ENCODE measurements at regions not wholly inside any gene's neighbourhood (a gene's known extent, or its start where the extent isn't known, plus 50 kb on each side); places are given as distances from the start of the nearest gene placed in this dataset.

GRCh38 chr5:52481201-52481600 lies 306.5 kb upstream of the ITGA1 start:
- TF ChIP-seq CTCF (IDR thresholded peaks at IDR 0.05; ENCODE audit: low read depth, low read length) = no peak
- H3K4me3 ChIP-seq (replicated peaks in 1 of 2; ENCODE audit: low read depth in 2 of 2, low read length in 2 of 2) = no peak overlapping the region
- no peak for DNase-seq (ENCODE audit: low read depth in 2 of 2)

DNA sequence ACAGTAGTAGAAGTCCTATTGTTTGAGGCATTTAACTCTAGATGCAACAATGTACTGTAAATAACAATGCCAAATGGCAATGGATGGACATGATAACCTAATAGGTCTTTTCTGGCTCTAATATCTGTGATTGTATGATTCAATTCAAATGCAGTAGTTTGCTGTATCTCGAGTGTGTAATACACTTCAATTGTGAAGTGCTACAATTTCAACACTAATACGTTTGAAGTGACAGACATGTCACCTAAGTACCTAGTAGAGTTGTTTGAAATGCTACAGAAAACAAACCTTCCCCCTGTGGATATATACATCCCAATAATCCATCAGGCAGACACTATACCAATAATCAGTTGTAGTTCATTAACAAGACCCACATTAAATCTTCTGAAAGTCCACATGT lies 305.9 kb upstream of the ITGA1 start:
- H3K4me3 ChIP-seq (replicated peaks in 1 of 2; ENCODE audit: low read depth in 2 of 2, low read length in 2 of 2) = no peak overlapping the region
- TF ChIP-seq CTCF (IDR thresholded peaks at IDR 0.05; ENCODE audit: low read depth, low read length) = no peak
- no peak for DNase-seq (ENCODE audit: low read depth in 2 of 2)

DNA sequence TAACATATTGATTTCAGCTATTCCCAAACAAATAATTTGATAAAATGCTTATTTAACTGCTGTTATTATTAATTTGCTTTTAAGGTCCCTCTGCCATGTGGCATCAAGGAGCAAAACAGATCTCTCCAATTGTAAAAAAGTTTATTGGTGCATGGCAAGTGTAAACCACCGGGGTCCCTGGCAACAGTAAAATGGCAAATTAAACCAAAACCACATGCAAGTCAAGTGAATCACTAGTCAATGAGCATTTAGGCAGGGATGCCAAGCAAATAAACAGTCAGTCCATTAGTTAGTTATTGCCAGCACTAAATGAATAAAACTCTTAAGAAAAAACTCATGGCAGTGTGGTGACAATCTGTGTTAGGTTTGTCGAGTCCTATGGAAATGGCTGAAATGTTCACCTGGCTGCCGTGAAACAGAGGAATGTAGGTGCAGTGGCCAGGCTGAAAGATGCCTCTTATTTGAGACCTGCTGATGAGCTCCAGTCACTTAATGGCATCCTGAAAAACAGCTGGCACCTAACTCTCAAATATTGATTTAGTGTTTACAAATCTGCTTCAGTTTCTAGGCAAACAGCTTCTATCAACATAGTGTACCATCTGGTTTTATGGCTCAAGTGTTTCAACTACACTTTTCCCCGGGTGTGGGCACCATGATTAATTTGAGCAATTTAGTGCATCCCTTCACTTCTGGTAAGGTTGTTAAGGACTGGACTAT lies 296.5 kb upstream of the ITGA1 start:
- H3K4me3 ChIP-seq (replicated peaks in 1 of 2; ENCODE audit: low read depth in 2 of 2, low read length in 2 of 2) = no peak overlapping the region
- no peak for TF ChIP-seq CTCF (IDR thresholded peaks at IDR 0.05; ENCODE audit: low read depth, low read length)
- DNase-seq (ENCODE audit: low read depth in 2 of 2) = no peak

GRCh38 chr5:52491818-52492217 lies 295.9 kb upstream of the ITGA1 start:
- DNase-seq (ENCODE audit: low read depth in 2 of 2) = no peak
- no peak for TF ChIP-seq CTCF (IDR thresholded peaks at IDR 0.05; ENCODE audit: low read depth, low read length)
- no peak overlapping the region for H3K4me3 ChIP-seq (replicated peaks in 1 of 2; ENCODE audit: low read depth in 2 of 2, low read length in 2 of 2)

DNA sequence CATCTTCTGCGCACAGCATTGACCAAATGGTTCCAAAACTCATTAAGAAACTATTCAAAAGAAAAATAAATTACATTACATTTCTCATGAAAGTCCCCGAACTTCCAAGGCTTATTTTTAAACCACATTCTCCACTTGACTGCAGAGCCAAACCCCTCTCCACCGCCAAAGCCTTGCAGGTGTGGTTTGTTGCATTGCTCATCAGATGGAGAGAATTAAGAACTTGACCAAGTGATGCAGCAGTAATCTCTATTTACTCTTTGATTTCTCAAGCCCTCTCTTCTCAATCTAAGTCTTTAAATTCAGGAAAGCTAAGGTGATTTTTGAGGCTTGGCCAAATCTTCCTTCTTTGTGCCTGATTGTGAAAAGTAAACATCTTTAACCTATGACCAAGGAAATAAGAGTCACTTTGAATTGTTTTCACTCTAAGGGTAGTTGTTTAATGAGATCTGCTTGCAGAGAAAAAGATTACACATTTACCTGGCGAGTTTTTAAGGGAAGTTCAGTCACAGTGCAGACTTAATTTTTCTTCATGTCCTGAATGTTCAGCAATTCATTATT lies 290.5 kb upstream of the ITGA1 start:
- TF ChIP-seq CTCF (IDR thresholded peaks at IDR 0.05; ENCODE audit: low read depth, low read length) = no peak
- no peak for DNase-seq (ENCODE audit: low read depth in 2 of 2)
- no peak overlapping the region for H3K4me3 ChIP-seq (replicated peaks in 1 of 2; ENCODE audit: low read depth in 2 of 2, low read length in 2 of 2)

DNA sequence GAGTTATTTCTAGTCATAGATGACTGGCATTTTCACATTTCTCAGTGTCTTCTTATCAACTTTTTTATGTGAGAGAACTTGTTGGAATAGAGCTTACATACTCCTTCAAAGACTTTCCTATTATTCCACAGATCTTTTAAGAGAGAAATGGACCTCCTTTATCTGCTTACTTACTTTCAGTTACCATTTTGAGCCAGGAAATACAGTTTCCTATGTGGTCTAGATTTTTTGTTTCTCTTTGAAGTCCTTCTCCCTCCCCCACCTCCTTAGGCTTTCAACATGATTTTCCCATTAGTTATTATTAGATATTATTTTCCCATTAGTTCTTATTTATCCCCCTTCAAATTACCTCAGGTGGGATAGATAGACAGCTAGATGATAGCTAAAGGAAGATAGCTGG lies 289.1 kb upstream of the ITGA1 start:
- TF ChIP-seq CTCF (IDR thresholded peaks at IDR 0.05; ENCODE audit: low read depth, low read length) = no peak
- DNase-seq (ENCODE audit: low read depth in 2 of 2) = no peak
- H3K4me3 ChIP-seq (replicated peaks in 1 of 2; ENCODE audit: low read depth in 2 of 2, low read length in 2 of 2) = no peak overlapping the region
